ENCODE measurements at regions not wholly inside any gene's neighbourhood (a gene's known extent, or its start where the extent isn't known, plus 50 kb on each side); places are given as distances from the start of the nearest gene placed in this dataset.

GRCh38 chr2:18132697-18133096, 254.2 kb downstream of the KCNS3 start:
- no peak for DNase-seq (ENCODE audit: low spot score)

DNA sequence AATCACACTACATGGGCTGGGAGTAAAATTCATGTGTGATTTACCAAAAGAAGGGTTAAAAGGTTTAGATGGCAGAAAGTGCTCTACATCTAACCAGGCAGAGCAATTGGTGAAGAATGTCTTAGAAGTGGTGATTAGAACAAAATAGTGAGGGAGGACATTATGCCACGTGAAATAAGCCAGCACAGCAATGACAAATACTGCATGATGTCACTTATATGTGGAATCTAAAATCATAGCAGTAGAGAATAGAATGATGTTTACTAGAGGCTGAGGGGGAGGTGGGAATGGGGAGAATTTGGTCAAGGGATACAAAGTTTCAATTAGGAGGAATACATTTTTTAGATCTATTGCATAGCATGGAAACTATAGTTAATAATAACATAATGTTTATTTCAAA, 253.3 kb downstream of the KCNS3 start:
- no peak for DNase-seq (ENCODE audit: low spot score)

DNA sequence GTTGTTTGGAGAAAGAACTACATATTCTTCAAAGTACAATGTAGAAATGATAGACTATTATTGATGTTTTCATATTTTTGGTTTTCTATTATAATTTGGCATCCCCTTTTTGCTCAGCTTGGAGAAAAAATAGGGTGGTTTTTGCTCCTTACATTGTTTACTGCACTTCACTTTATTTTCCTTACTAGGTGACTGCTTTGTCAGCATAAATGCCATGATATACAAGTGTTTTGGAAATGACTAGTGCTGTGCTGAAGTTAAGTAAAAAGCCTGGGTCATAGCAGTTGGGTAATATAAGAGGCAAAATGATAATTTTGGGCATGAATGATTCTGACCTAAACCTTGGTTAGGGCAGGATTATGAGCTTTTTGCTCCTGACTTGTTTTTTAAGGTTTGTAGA, 250.9 kb downstream of the KCNS3 start:
- DNase-seq (ENCODE audit: low spot score), result no peak

DNA sequence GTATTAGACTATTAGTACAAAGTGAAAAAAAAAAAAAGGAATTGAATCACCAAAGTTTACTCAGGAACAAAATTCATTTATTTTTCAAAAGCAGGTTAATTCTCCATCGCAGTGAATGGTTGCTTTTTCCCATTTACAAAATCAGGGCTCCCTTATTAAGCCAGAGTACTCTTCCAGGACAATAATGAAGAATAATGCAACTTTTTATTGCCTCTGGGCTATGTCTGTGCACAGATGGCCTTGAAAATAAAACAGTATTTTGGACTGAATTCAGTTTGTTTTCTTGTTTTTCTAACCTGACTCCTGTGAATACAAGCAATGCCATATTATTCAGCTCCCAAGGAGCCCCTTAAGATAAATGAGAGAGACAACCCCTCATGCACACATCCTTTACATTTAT, 246.8 kb downstream of the KCNS3 start:
- no peak for DNase-seq (ENCODE audit: low spot score)

DNA sequence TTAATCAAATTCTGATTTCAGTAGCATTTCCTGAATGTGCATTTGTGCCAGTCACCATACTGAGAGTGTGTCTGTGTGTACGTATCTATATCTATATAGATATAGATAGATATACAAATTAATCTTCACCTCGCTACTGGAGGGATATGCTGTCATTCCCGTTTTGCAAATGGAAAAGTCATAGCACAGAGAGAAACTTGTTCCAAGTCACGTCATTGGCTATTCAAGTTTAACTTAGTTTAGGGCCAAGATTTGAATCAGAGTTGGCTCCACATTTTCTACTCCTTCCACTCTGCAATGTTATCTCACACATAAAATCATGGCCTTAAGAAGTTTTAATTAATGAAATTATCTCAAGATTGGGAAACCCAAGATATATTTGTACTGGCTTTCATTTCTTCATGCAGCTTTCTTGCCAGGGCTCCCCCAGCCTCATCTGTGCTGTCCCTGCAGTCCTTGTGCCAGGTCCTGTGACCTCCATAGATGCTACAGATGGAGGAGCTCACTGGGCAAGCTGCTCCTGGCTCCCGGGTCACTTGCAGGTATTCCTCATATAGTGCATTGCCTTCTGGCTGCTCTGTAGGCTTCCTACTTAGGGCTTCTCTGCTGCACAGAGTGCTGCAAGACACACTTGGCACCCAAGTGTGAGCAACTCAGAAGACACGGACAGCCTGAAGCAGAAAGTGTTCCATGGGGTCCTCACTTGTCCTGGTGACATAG, 245.8 kb downstream of the KCNS3 start:
- no peak for DNase-seq (ENCODE audit: low spot score)

- DNase-seq (ENCODE audit: low spot score), result no peak
These were observed 245.1 kb downstream of the KCNS3 start for GRCh38 chr2:18123577-18123976.

- DNase-seq (ENCODE audit: low spot score), result no peak
These were observed 244.7 kb downstream of the KCNS3 start for GRCh38 chr2:18123211-18123570.

- no peak for DNase-seq (ENCODE audit: low spot score)
These were observed 244.2 kb downstream of the KCNS3 start for GRCh38 chr2:18122544-18123210.

GRCh38 chr2:18119883-18120282, 241.4 kb downstream of the KCNS3 start:
- no peak for DNase-seq (ENCODE audit: low spot score)

DNA sequence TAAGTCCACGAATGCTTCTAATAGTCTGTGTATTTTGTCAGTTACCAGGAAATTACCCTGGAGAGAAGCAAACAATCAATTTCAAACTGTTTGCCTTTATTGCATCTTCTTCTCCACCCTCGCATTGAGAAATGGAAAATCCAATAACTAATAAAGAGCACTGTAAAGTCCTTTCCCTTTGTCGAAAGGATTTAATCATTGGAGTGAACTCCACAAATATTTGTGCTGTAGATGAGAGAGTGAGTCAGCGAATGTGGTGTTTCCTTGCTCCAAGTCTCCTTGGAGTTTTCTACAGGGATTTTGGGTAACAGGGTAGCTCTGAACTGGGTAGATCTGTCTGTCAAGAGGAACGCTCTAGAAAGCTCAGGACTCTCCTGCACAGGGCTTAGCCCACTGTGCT, 240.2 kb downstream of the KCNS3 start:
- no peak for DNase-seq (ENCODE audit: low spot score)

DNA sequence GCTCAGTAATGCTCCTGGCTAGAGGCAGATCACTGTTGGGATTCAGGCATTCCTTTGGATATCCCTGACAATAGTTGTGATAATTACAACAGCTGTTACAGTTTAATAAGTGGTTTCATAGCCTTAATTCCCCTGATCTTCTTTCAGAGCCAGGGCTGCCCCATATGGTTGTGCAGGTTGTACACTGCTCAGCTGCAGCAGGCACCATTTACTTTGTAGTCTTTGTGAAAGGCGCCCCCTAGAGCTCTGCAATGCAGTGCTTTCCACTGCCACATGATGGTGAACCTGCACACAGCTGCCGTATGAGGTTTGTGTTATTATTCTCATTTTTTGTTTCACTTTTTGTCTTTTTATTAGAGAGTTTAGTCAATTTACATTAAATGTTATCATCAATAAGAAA, 239.1 kb downstream of the KCNS3 start:
- DNase-seq (ENCODE audit: low spot score), result peak; percentile 28

DNA sequence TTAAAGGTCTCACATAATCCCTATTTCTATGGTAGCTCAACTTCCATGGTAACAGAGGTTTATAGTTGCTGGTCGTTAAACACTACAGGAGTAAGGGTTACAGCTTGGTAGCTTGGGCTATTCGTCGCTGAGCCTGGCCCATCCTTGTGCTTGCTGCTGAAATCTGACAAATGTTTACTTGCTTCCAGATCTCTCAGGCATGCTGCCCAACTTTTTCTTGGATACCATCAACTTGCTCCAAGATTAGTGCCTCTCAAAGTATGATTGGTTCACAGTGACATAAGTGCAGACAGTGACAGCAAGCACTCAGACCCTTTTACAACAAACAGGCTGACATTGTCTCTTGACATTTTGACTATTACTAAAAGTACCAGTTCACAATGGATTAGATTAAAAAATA, 231.8 kb downstream of the KCNS3 start:
- DNase-seq (ENCODE audit: low spot score), result no peak

DNA sequence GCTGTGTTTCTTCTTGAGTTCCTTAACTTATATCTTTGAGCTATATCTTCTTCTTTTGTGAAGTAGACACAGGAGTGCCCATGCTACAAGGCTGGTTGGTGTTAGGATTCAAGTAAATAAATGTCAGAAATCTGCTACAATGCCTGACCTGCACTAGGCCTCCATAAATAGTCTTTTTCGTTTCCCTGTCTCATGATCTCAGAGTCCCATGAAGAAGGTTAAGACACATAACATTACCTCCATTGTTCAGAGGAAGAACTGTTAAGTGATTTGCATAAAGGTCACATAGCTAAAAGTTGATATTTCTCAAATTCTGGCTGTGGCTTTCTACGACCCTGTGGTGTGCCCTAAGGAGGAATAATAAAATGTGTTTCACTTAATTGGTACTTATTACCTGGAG, 228.4 kb downstream of the KCNS3 start:
- no peak for DNase-seq (ENCODE audit: low spot score)

- no peak for DNase-seq (ENCODE audit: low spot score)
These were observed 227.5 kb downstream of the KCNS3 start for GRCh38 chr2:18105929-18106328.

DNA sequence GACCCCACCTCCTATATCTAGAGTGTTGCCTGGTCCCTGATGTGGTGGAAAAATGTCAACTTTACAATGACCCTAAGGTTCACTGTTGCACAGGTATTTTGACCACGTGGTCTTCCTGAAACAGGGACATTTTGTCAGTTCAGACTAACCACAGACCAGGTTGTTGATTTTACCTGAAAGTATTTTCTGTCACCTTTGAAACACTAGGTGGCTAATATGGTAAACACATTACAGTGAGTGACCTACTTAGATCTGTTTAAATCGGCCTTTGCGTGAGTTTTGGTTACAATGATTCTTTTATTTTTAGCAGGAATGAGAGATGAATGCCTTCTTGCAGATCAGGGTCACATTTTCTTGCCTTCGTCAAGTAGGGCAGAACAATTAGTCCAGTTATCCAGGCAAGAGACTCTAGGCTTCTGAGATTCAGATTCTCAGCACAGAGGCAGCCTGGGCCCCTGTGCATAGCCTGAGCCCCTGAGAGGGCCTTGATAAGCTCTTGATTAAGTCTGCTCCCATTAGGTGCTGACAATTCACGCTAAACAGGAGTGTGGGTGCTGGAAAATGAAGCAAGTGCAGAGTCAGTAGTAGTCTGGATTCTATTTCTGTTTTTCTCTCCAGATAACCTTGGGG, 226.2 kb downstream of the KCNS3 start:
- no peak for DNase-seq (ENCODE audit: low spot score)

DNA sequence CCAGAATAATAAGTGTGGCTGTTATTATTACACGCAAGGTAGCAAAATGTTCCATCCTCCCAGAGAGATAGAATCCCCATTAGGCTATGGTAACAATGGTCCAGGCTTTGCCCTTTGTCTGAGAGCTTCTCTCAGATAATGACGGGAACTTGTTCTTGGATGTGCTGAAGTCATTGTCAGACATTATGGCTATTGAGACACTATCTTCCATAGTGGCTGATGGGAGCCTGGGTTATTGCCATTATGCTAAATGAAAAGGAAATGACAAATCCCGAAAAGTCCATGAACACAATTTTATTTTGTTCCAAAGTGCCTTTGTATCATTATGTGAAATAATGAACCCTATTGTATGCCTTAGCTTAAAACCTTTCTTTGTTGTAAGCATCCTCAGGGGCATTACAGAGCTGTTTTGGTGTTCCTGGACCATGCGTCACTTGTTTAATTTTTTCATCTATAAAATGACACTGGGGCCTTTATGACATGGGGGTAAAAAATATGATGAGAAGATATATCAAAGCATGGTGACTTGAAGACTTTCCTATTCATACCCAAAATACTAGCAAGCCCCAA, 218.5 kb downstream of the KCNS3 start:
- DNase-seq (ENCODE audit: low spot score), result no peak

DNA sequence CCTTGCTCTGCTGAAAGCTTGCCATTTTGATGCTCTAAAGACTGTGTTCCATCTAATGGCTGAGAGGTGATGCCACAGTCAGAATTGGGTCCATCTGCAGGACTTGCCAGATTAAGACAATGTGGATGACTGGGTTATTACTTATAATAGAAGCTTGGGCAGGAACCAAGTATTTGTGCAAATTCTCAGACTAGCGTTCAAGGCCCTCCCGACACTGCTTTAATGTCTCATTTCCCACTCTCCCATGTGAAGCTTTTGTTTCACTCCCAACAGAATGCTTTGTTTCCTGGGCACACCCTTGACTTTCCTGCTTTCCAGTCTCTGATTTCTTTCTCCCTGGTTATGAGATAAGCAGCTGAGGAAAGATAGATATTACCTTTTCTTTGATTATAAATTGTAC, 215.8 kb downstream of the KCNS3 start:
- no peak for DNase-seq (ENCODE audit: low spot score)

DNA sequence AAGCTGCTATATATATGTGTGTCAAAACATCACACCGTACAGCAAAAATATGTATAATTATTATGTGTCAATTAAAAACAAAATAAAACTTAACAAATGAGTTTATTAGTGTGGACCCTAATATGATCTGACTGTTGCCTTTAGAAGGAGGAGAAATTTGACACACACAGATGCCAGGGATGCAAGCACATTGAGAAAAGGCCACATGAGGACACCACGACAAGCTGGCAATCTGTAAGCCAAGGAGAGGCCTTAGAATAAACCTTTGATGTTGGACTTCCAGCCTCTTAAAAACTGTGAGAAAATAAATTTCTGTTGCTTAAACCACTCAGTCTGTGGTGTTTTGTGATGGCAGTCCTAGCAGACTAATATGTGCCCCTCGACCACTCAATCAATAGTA, 214.7 kb downstream of the KCNS3 start:
- no peak for DNase-seq (ENCODE audit: low spot score)

GRCh38 chr2:18092760-18093159, 214.3 kb downstream of the KCNS3 start:
- no peak for DNase-seq (ENCODE audit: low spot score)

- DNase-seq (ENCODE audit: low spot score), result no peak
These were observed 207.1 kb downstream of the KCNS3 start for GRCh38 chr2:18085593-18085992.

- DNase-seq (ENCODE audit: low spot score), result no peak
These were observed 205.9 kb downstream of the KCNS3 start for GRCh38 chr2:18084376-18084775.

- DNase-seq (ENCODE audit: low spot score), result no peak
These were observed 205.3 kb downstream of the KCNS3 start for GRCh38 chr2:18083806-18084205.

DNA sequence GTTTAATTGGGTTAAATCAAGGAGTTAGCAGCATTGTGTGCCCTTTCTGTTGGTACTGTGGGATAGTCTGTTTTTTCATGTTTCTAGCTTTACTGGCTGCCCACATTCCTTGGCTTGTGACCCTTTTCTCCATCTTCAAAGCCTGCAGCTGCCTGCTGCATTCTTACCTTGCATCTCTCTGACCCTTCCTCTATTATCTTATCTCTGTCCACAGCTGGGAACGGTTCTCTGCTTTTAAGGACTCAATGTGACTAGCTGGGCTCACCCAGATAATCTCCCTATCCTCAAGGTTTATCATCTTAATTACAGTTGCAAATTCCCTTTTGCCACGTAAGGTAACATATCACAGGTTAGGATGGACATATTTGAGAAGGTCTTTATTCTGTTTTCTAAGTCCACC, 199.7 kb downstream of the KCNS3 start:
- DNase-seq (ENCODE audit: low spot score), result no peak
